Gastroesophageal sphincter (tissue), 4 donors: ENCODE measurements at regions not wholly inside any gene's neighbourhood (a gene's known extent, or its start where the extent isn't known, plus 50 kb on each side); places are given as distances from the start of the nearest gene placed in this dataset.

Experiments used
- ATAC-seq: fragments of 150-250 bp; one replicate; pipeline ENCODE4 v1.9.1; 2016; ENCODE audit warnings: mild to moderate bottlenecking, moderate library complexity
- H3K27ac ChIP-seq, 4 donors: fragments of 200-600 bp; sonication (generic) in 3 of 4; 1 replicate in 3 of 4; 2 replicates in 1 of 4; pipeline ENCODE4 v1.5.1; 2016 to 2019
- H3K27me3 ChIP-seq: fragments of 200-600 bp; sonication (generic); one replicate; pipeline ENCODE4 v1.5.1; 2019
- H3K36me3 ChIP-seq, 2 donors: fragments of 200-600 bp; sonication (generic); one replicate each; pipeline ENCODE4 v1.5.1; 2019; ENCODE audit warnings: control low read depth in 1 of 2
- H3K4me1 ChIP-seq, 3 donors: fragments of 200-600 bp; sonication (generic); 1 replicate in 2 of 3; 2 replicates in 1 of 3; pipeline ENCODE4 v1.5.1; 2016 to 2019; ENCODE audit warnings: control low read depth in 2 of 3
- H3K4me3 ChIP-seq, 2 donors: fragments of 200-600 bp; sonication (generic); one replicate each; pipeline ENCODE4 v1.5.1; 2019; ENCODE audit warnings: mild to moderate bottlenecking in 1 of 2, moderate library complexity in 1 of 2
- H3K9me3 ChIP-seq, 3 donors: fragments of 200-600 bp; sonication (generic); one replicate each; pipeline ENCODE4 v1.5.1; 2017 to 2019; ENCODE audit warnings: control low read depth in 2 of 3
- EP300 ChIP-seq: sonication (generic); formaldehyde crosslinking; IDR thresholded peaks from one replicate; pipeline ENCODE4 v1.6.1; 2017; ENCODE audit warnings: antibody characterized with exemption, mild to moderate bottlenecking
- POLR2A ChIP-seq, 2 donors: fragments of 450-650 bp; IDR thresholded peaks; one replicate each; pipeline ENCODE4 v1.6.1; 2017; ENCODE audit warnings: antibody characterized with exemption in 2 of 2, mild to moderate bottlenecking in 2 of 2, moderate library complexity in 1 of 2
- POLR2AphosphoS5 ChIP-seq: sonication (generic); formaldehyde crosslinking; IDR thresholded peaks from one replicate; pipeline ENCODE4 v1.6.1; 2017; ENCODE audit warnings: antibody characterized with exemption
- WGBS, 2 donors: methylation state at CpG; one replicate each; pipeline ENCODE4 v1.1.5; 2018; ENCODE audit warnings: low coverage in 1 of 2; 5-methylcytosine and 5-hydroxymethylcytosine counted together
- TF ChIP-seq, protein P1 (sequence below), 4 experiments: fragments of 200-600 bp in 2 of 4; fragments of 450-650 bp in 2 of 4; sonication (generic) in 1 of 4; IDR thresholded peaks; one replicate each; pipeline ENCODE4 v1.5.1; 2017 to 2019; ENCODE audit warnings: antibody characterized with exemption in 4 of 4, mild to moderate bottlenecking in 2 of 4, moderate library complexity in 2 of 4

DNA sequence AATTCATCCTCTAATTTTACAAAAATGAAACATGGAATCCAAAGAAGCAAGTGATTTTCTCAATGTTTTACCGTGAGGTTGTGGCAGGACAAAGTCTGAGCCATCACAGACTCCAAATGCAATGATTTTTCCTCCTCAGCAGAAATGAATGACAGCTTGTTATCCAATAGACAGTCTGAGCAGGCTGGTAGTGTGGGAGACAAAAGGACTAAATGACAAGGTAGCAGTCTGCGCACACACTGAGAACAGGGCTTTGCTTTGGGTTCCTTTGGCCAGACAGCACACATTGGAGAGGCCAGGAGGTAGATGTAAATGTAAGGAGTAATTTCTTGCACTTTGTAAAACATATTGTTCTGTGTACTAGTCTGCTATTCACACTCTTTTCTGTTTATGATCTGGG, 50.3 kb upstream of the RGPD4 start:
- TF ChIP-seq POLR2A (IDR thresholded peaks at IDR 0.05): no peak
- TF ChIP-seq, protein P1, sequence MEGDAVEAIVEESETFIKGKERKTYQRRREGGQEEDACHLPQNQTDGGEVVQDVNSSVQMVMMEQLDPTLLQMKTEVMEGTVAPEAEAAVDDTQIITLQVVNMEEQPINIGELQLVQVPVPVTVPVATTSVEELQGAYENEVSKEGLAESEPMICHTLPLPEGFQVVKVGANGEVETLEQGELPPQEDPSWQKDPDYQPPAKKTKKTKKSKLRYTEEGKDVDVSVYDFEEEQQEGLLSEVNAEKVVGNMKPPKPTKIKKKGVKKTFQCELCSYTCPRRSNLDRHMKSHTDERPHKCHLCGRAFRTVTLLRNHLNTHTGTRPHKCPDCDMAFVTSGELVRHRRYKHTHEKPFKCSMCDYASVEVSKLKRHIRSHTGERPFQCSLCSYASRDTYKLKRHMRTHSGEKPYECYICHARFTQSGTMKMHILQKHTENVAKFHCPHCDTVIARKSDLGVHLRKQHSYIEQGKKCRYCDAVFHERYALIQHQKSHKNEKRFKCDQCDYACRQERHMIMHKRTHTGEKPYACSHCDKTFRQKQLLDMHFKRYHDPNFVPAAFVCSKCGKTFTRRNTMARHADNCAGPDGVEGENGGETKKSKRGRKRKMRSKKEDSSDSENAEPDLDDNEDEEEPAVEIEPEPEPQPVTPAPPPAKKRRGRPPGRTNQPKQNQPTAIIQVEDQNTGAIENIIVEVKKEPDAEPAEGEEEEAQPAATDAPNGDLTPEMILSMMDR (IDR thresholded peaks at IDR 0.05): no peak
- no peak for TF ChIP-seq POLR2AphosphoS5
- no peak for TF ChIP-seq EP300
- H3K36me3 ChIP-seq: no peaks in the 10 kb centered on the region
- H3K4me1 ChIP-seq: no peaks in the 10 kb centered on the region
- H3K9me3 ChIP-seq: no peaks in the 10 kb centered on the region
- H3K4me3 ChIP-seq: no peak overlapping the region
- H3K27ac ChIP-seq: no peak overlapping the region
- WGBS, 2 donors: 90 to 96% methylated on average over 2 of the region's 2 CpGs
- H3K27me3 ChIP-seq: no peaks in the 10 kb centered on the region
- ATAC-seq: no peak
